ENCODE measurements at regions not wholly inside any gene's neighbourhood (a gene's known extent, or its start where the extent isn't known, plus 50 kb on each side); places are given as distances from the start of the nearest gene placed in this dataset.

DNA sequence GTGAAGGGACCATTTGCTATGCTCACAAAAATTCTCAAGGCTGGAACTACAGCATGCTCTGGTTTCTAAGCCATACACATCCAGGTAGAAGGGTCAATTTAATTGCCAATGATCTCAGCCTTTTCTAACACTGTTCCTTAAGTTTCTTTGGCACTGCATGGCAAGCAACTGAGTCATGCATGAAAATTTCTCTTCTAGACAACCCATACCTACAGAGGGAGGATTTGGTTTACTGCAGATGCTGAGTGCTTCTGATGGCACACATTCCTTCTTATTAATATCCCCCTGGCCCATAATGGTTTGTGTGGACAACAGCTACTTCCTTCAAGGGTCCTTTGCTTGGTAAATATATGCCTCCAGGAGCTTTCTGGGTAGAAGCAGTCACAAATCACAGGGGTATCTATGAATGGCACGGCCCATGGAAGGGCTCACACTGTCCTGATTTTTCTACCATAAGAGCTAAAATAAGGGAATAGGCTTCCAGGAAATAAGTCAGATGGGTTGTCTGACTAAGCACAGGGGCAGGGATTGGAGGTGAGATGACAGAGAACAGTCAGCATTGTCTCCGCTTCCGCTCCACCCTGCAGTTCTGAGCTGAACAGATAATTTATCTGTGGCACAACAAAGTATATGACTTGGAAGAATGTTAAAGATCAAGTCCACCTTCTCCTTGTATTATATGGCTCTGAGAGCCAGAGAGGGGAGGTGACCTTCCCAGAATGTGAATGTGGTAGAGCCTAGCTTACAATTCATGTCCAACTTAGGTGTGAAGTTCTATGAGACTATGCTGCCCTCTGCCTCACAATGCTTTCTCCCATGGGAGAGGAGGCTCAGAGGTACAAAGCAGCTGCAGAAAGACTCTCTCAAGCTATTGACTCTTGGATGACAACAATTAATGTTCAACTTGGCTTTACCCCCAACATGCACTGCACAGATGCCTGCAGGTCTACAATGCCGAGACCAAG lies 199.2 kb upstream of the TNP1 start:
- no peak for TF ChIP-seq POLR2A (IDR thresholded peaks at IDR 0.05; ENCODE audit: insufficient read depth in 1 of 2, low read depth in 2 of 2, low read length in 2 of 2)
- TF ChIP-seq, protein P1, sequence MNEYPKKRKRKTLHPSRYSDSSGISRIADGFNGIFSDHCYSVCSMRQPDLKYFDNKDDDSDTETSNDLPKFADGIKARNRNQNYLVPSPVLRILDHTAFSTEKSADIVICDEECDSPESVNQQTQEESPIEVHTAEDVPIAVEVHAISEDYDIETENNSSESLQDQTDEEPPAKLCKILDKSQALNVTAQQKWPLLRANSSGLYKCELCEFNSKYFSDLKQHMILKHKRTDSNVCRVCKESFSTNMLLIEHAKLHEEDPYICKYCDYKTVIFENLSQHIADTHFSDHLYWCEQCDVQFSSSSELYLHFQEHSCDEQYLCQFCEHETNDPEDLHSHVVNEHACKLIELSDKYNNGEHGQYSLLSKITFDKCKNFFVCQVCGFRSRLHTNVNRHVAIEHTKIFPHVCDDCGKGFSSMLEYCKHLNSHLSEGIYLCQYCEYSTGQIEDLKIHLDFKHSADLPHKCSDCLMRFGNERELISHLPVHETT (CRISPR knock-in tag; conservative IDR thresholded peaks at IDR 0.05), result no peak
- TF ChIP-seq, protein P2, sequence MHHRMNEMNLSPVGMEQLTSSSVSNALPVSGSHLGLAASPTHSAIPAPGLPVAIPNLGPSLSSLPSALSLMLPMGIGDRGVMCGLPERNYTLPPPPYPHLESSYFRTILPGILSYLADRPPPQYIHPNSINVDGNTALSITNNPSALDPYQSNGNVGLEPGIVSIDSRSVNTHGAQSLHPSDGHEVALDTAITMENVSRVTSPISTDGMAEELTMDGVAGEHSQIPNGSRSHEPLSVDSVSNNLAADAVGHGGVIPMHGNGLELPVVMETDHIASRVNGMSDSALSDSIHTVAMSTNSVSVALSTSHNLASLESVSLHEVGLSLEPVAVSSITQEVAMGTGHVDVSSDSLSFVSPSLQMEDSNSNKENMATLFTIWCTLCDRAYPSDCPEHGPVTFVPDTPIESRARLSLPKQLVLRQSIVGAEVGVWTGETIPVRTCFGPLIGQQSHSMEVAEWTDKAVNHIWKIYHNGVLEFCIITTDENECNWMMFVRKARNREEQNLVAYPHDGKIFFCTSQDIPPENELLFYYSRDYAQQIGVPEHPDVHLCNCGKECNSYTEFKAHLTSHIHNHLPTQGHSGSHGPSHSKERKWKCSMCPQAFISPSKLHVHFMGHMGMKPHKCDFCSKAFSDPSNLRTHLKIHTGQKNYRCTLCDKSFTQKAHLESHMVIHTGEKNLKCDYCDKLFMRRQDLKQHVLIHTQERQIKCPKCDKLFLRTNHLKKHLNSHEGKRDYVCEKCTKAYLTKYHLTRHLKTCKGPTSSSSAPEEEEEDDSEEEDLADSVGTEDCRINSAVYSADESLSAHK (CRISPR knock-in tag; IDR thresholded peaks at IDR 0.05; ENCODE audit: borderline replicate concordance), result no peak
- TF ChIP-seq DR1 (CRISPR knock-in tag; IDR thresholded peaks at IDR 0.05), result no peak
- TF ChIP-seq ZNF720 (CRISPR knock-in tag; IDR thresholded peaks at IDR 0.05), result no peak
- TF ChIP-seq, protein P3, sequence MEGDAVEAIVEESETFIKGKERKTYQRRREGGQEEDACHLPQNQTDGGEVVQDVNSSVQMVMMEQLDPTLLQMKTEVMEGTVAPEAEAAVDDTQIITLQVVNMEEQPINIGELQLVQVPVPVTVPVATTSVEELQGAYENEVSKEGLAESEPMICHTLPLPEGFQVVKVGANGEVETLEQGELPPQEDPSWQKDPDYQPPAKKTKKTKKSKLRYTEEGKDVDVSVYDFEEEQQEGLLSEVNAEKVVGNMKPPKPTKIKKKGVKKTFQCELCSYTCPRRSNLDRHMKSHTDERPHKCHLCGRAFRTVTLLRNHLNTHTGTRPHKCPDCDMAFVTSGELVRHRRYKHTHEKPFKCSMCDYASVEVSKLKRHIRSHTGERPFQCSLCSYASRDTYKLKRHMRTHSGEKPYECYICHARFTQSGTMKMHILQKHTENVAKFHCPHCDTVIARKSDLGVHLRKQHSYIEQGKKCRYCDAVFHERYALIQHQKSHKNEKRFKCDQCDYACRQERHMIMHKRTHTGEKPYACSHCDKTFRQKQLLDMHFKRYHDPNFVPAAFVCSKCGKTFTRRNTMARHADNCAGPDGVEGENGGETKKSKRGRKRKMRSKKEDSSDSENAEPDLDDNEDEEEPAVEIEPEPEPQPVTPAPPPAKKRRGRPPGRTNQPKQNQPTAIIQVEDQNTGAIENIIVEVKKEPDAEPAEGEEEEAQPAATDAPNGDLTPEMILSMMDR (CRISPR knock-in tag; IDR thresholded peaks at IDR 0.05), result no peak
- no peak for TF ChIP-seq ZNF572 (CRISPR knock-in tag; IDR thresholded peaks at IDR 0.05)
- no peak for TF ChIP-seq NBN (conservative IDR thresholded peaks at IDR 0.05)
- no peak for TF ChIP-seq KDM5B (CRISPR knock-in tag; IDR thresholded peaks at IDR 0.05; ENCODE audit: borderline replicate concordance)
- no peak for TF ChIP-seq GABPA (IDR thresholded peaks at IDR 0.05; ENCODE audit: low read depth, low read length)
- no peak for TF ChIP-seq GABPA (CRISPR knock-in tag; IDR thresholded peaks at IDR 0.05; ENCODE audit: low read depth)
- TF ChIP-seq ZNF549 (CRISPR knock-in tag; IDR thresholded peaks at IDR 0.05), result no peak
- TF ChIP-seq NFKB2 (CRISPR knock-in tag; IDR thresholded peaks at IDR 0.05; ENCODE audit: borderline replicate concordance), result no peak
